ENCODE measurements at regions not wholly inside any gene's neighbourhood (a gene's known extent, or its start where the extent isn't known, plus 50 kb on each side); places are given as distances from the start of the nearest gene placed in this dataset.

DNA sequence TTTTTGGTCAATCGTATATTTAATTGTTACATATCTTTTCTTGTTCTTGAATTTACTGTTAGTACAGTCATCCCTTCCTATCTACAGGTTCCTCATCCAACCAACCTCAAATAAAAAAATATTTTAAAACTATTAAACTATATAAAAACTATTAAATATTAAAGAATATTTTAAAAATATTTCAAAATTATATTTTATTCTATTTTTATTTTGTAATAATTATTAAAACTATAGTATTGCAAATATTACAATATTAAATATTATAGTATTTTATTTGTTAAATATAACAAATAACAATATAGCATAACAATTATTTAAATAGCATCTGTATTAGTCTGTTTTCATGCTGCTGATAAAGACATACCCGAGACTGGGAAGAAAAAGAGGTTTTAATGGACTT, 357.9 kb upstream of the GOLIM4 start:
- DNase-seq (no peak), ATAC-seq (ENCODE audit: low read depth) (no peak)
- no peak overlapping the region for H3K27ac Mint-ChIP-seq
- H3K36me3 Mint-ChIP-seq = no peaks in the 10 kb centered on the region
- no peak overlapping the region for H3K4me3 Mint-ChIP-seq
- POLR2A ChIA-PET = no interaction called here
- no peaks in the 10 kb centered on the region for H3K9me3 Mint-ChIP-seq
- H3K27me3 Mint-ChIP-seq = no peaks in the 10 kb centered on the region
- no peaks in the 10 kb centered on the region for H3K4me1 Mint-ChIP-seq

DNA sequence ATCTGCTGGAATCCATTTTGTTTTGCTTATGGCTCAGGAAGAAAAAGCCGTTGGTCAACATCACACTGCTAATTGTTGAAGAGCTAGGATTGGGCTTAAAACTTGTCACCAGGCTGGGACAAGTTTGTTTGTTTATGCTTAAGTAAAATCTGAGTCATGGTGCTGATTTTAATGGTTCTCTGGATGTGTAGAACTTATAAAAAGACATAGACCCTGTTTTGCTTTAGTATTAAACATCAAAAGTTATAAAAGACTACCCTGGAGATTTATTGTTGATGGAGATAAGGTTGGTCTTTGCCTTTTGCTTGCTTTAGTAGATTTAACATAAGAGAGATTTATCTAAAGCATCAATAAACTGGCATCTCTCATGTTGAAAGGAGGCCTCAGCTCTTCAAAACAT, 348.2 kb upstream of the GOLIM4 start:
- Mint-ChIP-seq H3K27me3 (no peaks in the 10 kb centered on the region), H3K9me3 (no peaks in the 10 kb centered on the region), H3K36me3 (no peaks in the 10 kb centered on the region), H3K27ac (no peak overlapping the region), H3K4me1 (no peaks in the 10 kb centered on the region), H3K4me3 (no peak overlapping the region)
- POLR2A ChIA-PET = no interaction called here
- no peak for DNase-seq
- ATAC-seq (ENCODE audit: low read depth) = no peak

DNA sequence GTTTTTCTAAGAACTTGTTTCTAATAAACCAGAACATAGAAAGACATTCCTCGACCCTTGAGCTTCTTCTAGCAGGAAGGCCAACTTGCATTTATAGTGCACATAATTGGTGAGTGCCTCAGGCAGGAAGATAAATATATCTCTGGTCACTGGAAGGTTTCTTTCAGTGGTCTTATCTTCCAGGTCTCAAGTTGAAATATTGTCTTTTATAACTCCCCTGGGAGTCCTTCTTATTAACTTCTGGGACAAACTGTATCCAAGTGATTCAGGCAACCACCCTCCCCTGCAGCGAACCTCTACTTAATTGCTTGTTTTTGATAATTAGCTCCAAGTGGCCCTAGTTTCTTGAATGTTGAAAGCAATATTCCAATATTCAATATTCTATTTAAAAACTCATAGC, 346.8 kb upstream of the GOLIM4 start:
- H3K27ac Mint-ChIP-seq = no peak overlapping the region
- POLR2A ChIA-PET = no interaction called here
- ATAC-seq (ENCODE audit: low read depth) (no peak), DNase-seq (no peak)
- H3K9me3 Mint-ChIP-seq = no peaks in the 10 kb centered on the region
- no peaks in the 10 kb centered on the region for H3K4me1 Mint-ChIP-seq
- no peaks in the 10 kb centered on the region for H3K36me3 Mint-ChIP-seq
- no peaks in the 10 kb centered on the region for H3K27me3 Mint-ChIP-seq
- H3K4me3 Mint-ChIP-seq = no peak overlapping the region

DNA sequence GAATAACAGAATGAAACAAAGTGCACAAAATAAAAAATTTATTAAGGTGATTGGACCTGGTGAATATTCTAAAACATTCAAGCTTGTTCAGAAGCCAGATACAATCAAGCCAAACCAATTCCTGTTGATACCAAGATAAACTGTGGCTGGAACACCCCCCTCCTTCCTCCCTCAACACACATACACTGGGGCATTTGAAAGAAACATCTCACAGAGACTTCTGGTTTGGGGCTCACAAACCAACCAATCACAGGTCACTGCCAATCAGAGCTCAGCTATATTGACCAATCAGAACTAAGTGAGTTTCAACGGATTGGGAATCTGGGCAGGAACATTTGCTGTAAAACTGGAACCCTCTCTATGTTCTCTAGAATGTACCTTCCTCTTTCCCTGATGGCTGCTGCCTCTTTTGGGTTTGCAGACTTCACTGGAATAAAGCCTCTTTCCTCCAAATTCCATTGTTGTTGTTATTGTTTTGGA, 340.6 kb upstream of the GOLIM4 start:
- no peak overlapping the region for H3K4me3 Mint-ChIP-seq
- H3K27ac Mint-ChIP-seq = no peak overlapping the region
- ATAC-seq (ENCODE audit: low read depth) = no peak
- DNase-seq = no peak
- H3K9me3 Mint-ChIP-seq = no peaks in the 10 kb centered on the region
- peaks cover 5% of the 10 kb centered on the region for H3K4me1 Mint-ChIP-seq
- no peaks in the 10 kb centered on the region for H3K36me3 Mint-ChIP-seq
- POLR2A ChIA-PET = no interaction called here
- no peaks in the 10 kb centered on the region for H3K27me3 Mint-ChIP-seq

DNA sequence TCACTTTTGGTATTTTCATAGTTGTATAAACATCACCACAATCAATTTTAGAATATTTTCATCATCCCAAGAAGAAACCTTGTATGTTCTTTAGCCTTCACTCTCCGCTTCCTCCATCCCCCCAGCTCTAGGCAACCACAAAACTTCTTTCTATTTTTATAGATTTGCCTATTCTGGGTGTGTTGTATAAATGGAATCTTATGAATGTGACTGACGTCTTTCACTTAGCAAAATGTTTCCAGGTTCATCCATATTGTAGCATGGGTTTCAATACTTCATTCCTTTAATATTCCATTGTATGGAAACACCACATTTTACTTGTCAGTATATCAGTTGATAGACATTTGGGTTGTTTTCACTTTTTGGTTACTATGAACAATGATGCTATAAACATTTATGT, 335.8 kb upstream of the GOLIM4 start:
- POLR2A ChIA-PET = no interaction called here
- Mint-ChIP-seq H3K27me3 (no peaks in the 10 kb centered on the region), H3K4me1 (peaks cover 5% of the 10 kb centered on the region), H3K4me3 (no peak overlapping the region), H3K9me3 (no peaks in the 10 kb centered on the region), H3K36me3 (no peaks in the 10 kb centered on the region), H3K27ac (no peak overlapping the region)
- no peak for DNase-seq
- no peak for ATAC-seq (ENCODE audit: low read depth)

DNA sequence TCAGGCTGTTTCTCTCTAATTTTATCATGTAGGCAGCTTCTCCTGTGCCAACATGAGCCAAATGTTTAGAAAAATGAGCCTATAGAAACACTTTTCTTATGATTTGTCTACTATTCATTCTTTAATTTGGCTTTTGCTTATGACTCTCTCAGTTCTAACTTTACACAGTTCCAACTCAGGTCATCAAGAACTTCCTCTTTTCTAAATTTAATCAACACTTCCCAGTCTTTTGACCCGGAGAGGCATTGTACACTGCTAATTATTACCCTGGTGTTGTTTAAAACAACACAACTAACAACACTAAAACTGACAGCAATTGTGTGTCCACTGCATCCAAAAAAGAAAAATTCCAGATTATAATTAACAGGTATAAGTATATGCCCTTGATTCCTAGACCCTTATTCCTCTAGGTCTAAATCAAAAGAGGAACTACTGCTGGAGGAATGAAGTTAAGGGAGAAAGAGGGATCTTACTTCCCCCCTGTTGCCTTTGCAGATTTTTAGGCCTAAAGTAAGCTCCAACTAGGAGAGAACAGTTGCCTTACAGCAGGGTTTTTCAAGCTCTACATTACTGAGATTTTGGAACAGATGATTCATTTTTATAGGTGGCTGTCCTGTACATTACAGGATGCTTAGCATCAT, 332.2 kb upstream of the GOLIM4 start:
- ATAC-seq (ENCODE audit: low read depth) = no peak
- H3K9me3 Mint-ChIP-seq = no peaks in the 10 kb centered on the region
- no peaks in the 10 kb centered on the region for H3K36me3 Mint-ChIP-seq
- no peak overlapping the region for H3K4me3 Mint-ChIP-seq
- POLR2A ChIA-PET = no interaction called here
- H3K4me1 Mint-ChIP-seq = no peaks in the 10 kb centered on the region
- DNase-seq = no peak
- H3K27ac Mint-ChIP-seq = no peak overlapping the region
- no peaks in the 10 kb centered on the region for H3K27me3 Mint-ChIP-seq

DNA sequence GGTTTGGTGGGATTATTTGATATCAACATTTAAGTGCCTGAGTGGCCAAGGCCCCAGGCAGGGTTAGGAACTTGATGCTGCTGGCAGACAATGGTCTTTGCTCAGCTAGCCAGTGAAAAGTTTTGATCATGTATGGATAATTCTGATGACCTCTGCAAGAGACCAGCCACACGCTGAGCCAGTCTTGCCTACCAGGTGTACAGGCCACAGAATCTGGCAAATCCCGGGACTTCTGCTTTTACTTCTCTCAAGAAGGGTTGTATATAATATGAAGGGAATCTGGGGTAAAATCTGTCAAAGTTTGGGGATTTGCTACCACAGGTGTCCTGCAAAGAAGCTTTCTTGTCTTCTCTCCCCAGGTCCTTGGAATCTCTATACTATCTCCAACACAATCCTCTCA, 331.4 kb upstream of the GOLIM4 start:
- POLR2A ChIA-PET = no interaction called here
- Mint-ChIP-seq H3K36me3 (no peaks in the 10 kb centered on the region), H3K9me3 (no peaks in the 10 kb centered on the region), H3K4me3 (no peak overlapping the region), H3K27ac (no peak overlapping the region), H3K4me1 (no peaks in the 10 kb centered on the region), H3K27me3 (no peaks in the 10 kb centered on the region)
- DNase-seq = no peak
- no peak for ATAC-seq (ENCODE audit: low read depth)

DNA sequence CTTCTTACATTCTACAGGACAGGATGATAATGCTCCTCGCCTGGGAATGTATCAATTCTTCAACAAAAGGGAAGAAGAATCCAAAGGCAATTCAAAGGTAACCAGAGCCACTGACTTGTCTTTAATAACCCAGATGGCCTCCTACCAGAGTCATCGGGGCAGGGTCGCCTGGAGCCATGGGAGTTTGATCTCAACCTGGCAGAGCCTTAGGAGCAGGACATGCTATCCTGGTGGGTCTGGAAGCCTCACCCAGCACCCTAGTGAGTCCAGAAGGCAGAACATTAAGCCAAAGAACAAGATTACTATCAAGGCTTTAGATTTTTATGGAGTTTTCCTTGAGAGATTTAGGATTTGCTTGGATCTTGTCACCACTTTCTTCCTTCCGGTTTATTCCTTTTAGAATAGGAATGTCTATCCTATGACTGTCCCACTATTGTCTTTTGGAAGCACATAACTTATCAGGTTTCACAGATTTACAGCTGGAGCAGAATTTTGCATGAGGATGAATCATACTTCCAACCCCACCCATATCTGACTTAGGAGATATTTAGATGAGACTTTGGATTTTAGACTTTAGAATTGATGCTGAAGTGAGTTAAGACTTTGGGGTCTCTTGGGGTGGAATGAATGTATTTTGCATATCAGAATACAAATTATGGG, 330.3 kb upstream of the GOLIM4 start:
- DNase-seq (no peak), ATAC-seq (ENCODE audit: low read depth) (no peak)
- no peaks in the 10 kb centered on the region for H3K27me3 Mint-ChIP-seq
- H3K27ac Mint-ChIP-seq = no peak overlapping the region
- H3K9me3 Mint-ChIP-seq = no peaks in the 10 kb centered on the region
- no peak overlapping the region for H3K4me3 Mint-ChIP-seq
- H3K36me3 Mint-ChIP-seq = no peaks in the 10 kb centered on the region
- no peaks in the 10 kb centered on the region for H3K4me1 Mint-ChIP-seq
- POLR2A ChIA-PET = no interaction called here

DNA sequence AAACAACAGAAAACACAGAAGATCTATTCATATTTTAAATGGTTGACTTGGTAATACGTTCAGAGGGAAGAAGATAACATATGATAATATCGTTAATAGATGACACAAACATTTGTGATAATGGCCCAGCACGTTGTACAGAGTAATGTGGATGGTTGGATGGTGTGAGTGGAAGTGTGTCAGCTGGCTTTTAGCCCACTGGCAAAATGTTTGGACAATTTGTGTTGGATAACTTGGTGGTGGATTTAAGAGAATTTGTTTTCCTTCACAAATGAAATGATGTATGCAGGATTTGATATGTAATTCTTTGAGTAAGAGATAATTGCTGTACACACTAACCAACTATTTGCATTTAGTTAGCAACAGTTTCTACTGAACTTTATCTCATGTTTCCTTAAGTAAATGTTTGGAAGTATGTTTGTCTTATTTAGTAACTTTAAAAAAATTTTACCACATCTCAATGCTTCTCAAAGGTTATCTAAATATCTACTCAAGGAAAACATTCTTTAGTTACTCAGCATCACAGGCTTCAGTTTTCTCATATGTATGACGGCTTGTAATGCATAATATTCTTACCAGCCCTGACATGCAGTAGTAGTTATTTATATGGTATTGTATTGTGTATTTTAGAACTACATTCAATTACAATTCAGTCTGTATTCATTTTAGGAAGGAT, 328.5 kb upstream of the GOLIM4 start:
- Mint-ChIP-seq H3K4me1 (no peaks in the 10 kb centered on the region), H3K9me3 (no peaks in the 10 kb centered on the region), H3K27ac (no peak overlapping the region), H3K4me3 (no peak overlapping the region), H3K36me3 (no peaks in the 10 kb centered on the region), H3K27me3 (no peaks in the 10 kb centered on the region)
- no peak for ATAC-seq (ENCODE audit: low read depth)
- POLR2A ChIA-PET = no interaction called here
- DNase-seq = no peak

DNA sequence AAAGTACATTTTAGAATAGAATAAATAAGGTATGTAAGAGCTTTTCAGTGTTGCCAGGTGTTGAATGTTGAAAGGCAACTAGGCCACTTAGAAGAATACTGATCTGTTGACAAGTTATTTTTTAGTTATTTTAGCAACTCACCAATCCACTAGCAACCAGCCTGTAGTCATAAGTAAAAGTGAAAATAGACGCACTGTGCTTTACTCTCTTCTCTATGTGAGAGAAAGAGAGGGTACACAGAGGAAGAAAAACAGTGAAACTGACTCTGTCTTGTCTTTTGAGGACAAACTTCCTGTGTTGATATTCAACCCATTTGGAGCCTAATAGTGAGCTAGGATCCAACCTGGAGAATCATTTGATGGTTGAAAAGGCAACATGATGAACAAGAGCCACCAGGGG, 327.1 kb upstream of the GOLIM4 start:
- Mint-ChIP-seq H3K27ac (no peak overlapping the region), H3K4me3 (no peak overlapping the region), H3K36me3 (no peaks in the 10 kb centered on the region), H3K9me3 (no peaks in the 10 kb centered on the region), H3K27me3 (no peaks in the 10 kb centered on the region), H3K4me1 (no peaks in the 10 kb centered on the region)
- DNase-seq (no peak), ATAC-seq (ENCODE audit: low read depth) (no peak)
- POLR2A ChIA-PET = no interaction called here

DNA sequence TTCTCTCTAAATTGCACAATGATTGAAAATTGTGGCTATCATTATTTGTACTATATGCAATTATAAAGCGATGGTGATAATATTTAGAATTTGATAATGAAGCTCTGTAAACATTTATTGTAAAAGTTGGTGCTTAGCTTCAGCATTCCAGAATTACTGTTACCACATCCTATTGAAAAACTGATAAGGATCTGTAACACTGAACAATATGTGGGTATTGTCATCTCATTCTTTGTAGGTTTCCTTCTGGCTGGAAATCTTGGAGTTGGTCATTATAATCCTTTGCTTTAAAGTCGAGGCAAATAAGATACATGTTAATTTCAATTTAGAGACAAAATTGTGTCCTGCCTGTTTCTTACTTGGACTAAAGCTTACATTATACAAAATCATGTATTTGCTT, 323.4 kb upstream of the GOLIM4 start:
- ATAC-seq (ENCODE audit: low read depth) (no peak), DNase-seq (no peak)
- H3K4me3 Mint-ChIP-seq = no peak overlapping the region
- H3K36me3 Mint-ChIP-seq = no peaks in the 10 kb centered on the region
- POLR2A ChIA-PET = no interaction called here
- no peaks in the 10 kb centered on the region for H3K4me1 Mint-ChIP-seq
- no peaks in the 10 kb centered on the region for H3K27me3 Mint-ChIP-seq
- H3K27ac Mint-ChIP-seq = no peak overlapping the region
- H3K9me3 Mint-ChIP-seq = no peaks in the 10 kb centered on the region

DNA sequence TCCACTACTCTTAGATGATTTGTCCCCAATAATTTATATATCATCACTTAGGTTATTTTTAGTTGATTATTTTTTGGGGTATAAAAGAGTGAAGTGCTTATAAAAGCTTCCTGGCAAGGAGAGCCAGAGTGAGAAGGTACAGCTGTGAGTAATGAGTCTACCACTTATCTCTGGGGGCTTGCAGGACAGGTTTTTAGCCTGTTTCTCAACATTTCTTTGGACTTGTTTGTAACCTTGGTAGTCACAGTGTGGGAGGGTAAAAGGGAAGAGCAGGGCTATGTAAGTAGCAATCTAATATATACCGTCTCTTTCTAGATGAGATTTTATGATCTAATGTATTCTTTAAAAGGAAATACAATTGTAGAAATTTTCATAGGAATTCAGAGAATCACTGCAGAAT, 321.3 kb upstream of the GOLIM4 start:
- no peak for ATAC-seq (ENCODE audit: low read depth)
- H3K36me3 Mint-ChIP-seq = no peaks in the 10 kb centered on the region
- H3K4me1 Mint-ChIP-seq = no peaks in the 10 kb centered on the region
- H3K27ac Mint-ChIP-seq = no peak overlapping the region
- DNase-seq = no peak
- H3K9me3 Mint-ChIP-seq = no peaks in the 10 kb centered on the region
- no peaks in the 10 kb centered on the region for H3K27me3 Mint-ChIP-seq
- POLR2A ChIA-PET = no interaction called here
- no peak overlapping the region for H3K4me3 Mint-ChIP-seq

DNA sequence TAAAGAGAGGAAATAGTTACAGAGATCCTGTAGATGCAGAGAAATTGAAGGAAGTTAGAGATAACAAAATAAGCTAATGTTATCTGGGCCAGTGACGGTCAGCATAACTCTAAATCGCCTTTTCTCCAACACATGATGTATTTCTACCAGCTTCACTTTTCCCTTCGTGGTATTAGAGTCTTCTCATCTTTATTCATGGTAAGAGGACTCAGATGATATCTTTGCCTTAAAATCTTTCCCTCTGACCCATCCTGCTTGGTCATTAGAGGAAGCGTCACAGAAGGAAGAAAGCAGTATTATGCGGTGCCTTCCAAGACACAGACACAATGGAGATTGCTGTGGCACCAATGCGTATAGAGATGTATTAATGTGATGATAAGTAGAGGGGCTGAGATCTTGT, 320.7 kb upstream of the GOLIM4 start:
- Mint-ChIP-seq H3K36me3 (no peaks in the 10 kb centered on the region), H3K9me3 (no peaks in the 10 kb centered on the region), H3K27ac (no peak overlapping the region), H3K4me1 (no peaks in the 10 kb centered on the region), H3K4me3 (no peak overlapping the region), H3K27me3 (no peaks in the 10 kb centered on the region)
- POLR2A ChIA-PET = no interaction called here
- no peak for DNase-seq
- ATAC-seq (ENCODE audit: low read depth) = no peak

DNA sequence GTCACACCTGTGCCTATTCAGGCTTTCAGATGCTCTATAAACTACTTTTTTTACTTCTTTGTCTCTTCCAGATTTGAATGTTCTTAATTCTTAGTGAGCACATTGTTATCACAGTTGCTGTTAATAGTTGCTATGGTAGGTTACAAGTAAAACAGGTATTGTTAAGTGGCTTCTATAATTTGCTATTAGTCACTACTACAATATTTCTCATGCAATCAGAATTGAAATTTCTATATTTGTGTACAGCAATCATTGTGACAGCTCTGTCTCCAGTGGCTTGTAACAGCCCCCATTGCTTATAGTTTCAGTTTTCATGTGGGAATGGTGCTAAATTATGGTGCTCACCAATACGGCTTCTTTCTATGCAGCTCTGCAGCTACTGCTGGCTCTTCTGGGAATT, 318.4 kb upstream of the GOLIM4 start:
- H3K27ac Mint-ChIP-seq = no peak overlapping the region
- no peak for DNase-seq
- ATAC-seq (ENCODE audit: low read depth) = no peak
- H3K27me3 Mint-ChIP-seq = no peaks in the 10 kb centered on the region
- H3K4me1 Mint-ChIP-seq = no peaks in the 10 kb centered on the region
- H3K36me3 Mint-ChIP-seq = no peaks in the 10 kb centered on the region
- POLR2A ChIA-PET = no interaction called here
- no peak overlapping the region for H3K4me3 Mint-ChIP-seq
- peaks cover 2% of the 10 kb centered on the region for H3K9me3 Mint-ChIP-seq
